GM21528 (cell line): ENCODE measurements at regions not wholly inside any gene's neighbourhood (a gene's known extent, or its start where the extent isn't known, plus 50 kb on each side); places are given as distances from the start of the nearest gene placed in this dataset.

Experiments used
- ATAC-seq: cut with Tn5 transposase; IDR thresholded peaks from one replicate; pipeline ENCODE4 v1.9.1; 2021; ENCODE audit warnings: mild to moderate bottlenecking, moderate library complexity; ENCODE audit not compliant: unreplicated experiment, low FRiP score

GRCh38 chr6:141139461-141139860, 993.3 kb upstream of the GJE1 start:
- no peak for ATAC-seq

GRCh38 chr6:141134723-141135122, 998.0 kb upstream of the GJE1 start:
- ATAC-seq, result no peak

GRCh38 chr6:141133836-141134235, 998.9 kb upstream of the GJE1 start:
- ATAC-seq, result no peak

GRCh38 chr6:141133346-141133745, 999.4 kb upstream of the GJE1 start:
- no peak for ATAC-seq

- ATAC-seq, result no peak
Measured at GRCh38 chr6:141131616-141132015, 1001.1 kb upstream of the GJE1 start.

GRCh38 chr6:141123497-141123896, 1009.2 kb upstream of the GJE1 start:
- ATAC-seq, result no peak

GRCh38 chr6:141123049-141123448, 1009.7 kb upstream of the GJE1 start:
- no peak for ATAC-seq

- ATAC-seq, result no peak
Measured at GRCh38 chr6:141118991-141119390, 1013.7 kb upstream of the GJE1 start.

GRCh38 chr6:141117874-141118273, 1014.9 kb upstream of the GJE1 start:
- ATAC-seq, result no peak

GRCh38 chr6:141110481-141110880, 1022.2 kb upstream of the GJE1 start:
- no peak for ATAC-seq

- ATAC-seq, result no peak
Measured at GRCh38 chr6:141107591-141108160, 1025.0 kb upstream of the GJE1 start.

- ATAC-seq, result no peak
Measured at GRCh38 chr6:141105481-141105880, 1027.2 kb upstream of the GJE1 start.

GRCh38 chr6:141103246-141103645, 1029.5 kb upstream of the GJE1 start:
- ATAC-seq, result no peak

- no peak for ATAC-seq
Measured at GRCh38 chr6:141097471-141097870, 1035.3 kb upstream of the GJE1 start.

GRCh38 chr6:141095308-141095707, 1037.4 kb upstream of the GJE1 start:
- ATAC-seq, result no peak

- ATAC-seq, result no peak
Measured at GRCh38 chr6:141088171-141088570, 1044.6 kb upstream of the GJE1 start.

- ATAC-seq, result peak; percentile 70
Measured at GRCh38 chr6:141077355-141078333, 1055.1 kb upstream of the GJE1 start.

- no peak for ATAC-seq
Measured at GRCh38 chr6:141057761-141058160, 1075.0 kb upstream of the GJE1 start.

- no peak for ATAC-seq
Measured at GRCh38 chr6:141056945-141057625, 1075.6 kb upstream of the GJE1 start.

GRCh38 chr6:141050471-141050870, 1082.3 kb upstream of the GJE1 start:
- ATAC-seq, result no peak

GRCh38 chr6:141048451-141048850, 1084.3 kb upstream of the GJE1 start:
- ATAC-seq, result no peak
